ENCODE measurements at regions not wholly inside any gene's neighbourhood (a gene's known extent, or its start where the extent isn't known, plus 50 kb on each side); places are given as distances from the start of the nearest gene placed in this dataset.

GRCh38 chr3:187827723-187828122 is 82.5 kb upstream of the BCL6 start:
- Histone ChIP-seq H3K27ac (ENCODE audit: low read length) (no peak overlapping the region), H3K9ac (ENCODE audit: low read length) (no peak overlapping the region), H3K36me3 (ENCODE audit: control insufficient read depth, low read depth, low read length) (no peaks in the 10 kb centered on the region), H3K4me1 (ENCODE audit: control insufficient read depth, low read depth, low read length) (no peaks in the 10 kb centered on the region), H3K27me3 (ENCODE audit: control insufficient read depth, insufficient read depth, low read length) (no peaks in the 10 kb centered on the region), H3K9me3 (ENCODE audit: control insufficient read depth, low read depth, low read length) (no peaks in the 10 kb centered on the region), H3K4me3 (ENCODE audit: low read length) (no peak overlapping the region)

DNA sequence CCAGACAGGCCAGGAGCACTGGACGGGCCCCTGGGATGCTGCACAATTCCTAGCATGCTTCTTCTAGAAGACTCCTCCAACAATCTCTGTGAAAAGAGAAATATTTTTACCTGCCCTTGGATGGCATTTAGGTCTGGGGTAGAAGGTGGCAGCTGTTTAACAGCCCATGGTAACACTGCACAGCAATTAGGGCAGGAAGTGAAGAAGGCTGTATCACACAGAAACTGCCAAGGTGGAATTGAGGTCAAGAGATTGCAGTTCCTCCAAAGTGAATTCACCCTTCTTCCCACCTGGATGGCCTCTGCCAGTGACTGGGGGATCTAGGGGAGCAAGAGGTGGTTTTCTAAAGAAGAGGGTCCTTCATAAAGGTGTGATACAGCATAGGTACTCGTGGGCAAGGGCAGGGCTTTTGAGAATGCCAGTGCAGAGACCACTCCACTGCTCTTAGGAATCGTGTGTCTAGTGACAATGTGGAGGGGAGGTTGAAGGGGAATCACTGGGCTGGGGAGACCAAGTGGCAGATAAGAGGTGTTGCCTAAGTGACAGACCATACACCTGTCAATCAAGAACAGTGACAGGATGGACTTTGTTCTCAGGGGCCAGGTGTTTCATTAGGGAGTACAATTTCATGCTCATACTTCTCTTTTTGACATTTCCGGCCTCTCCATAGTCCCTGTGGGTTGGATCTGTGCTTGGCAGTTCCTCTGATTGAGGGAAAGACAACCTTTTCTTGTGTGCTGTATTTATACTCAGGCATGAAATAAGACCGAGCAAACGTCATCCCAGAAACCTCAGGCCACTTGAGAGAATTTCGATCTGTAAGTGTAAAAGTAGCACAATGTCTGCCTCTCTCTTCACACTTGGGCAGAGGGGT is 83.5 kb upstream of the BCL6 start:
- H3K36me3 ChIP-seq (ENCODE audit: control insufficient read depth, low read depth, low read length): no peaks in the 10 kb centered on the region
- no peak overlapping the region for H3K9ac ChIP-seq (ENCODE audit: low read length)
- H3K9me3 ChIP-seq (ENCODE audit: control insufficient read depth, low read depth, low read length): no peaks in the 10 kb centered on the region
- H3K4me3 ChIP-seq (ENCODE audit: low read length): no peak overlapping the region
- H3K27ac ChIP-seq (ENCODE audit: low read length): no peak overlapping the region
- H3K4me1 ChIP-seq (ENCODE audit: control insufficient read depth, low read depth, low read length): no peaks in the 10 kb centered on the region
- H3K27me3 ChIP-seq (ENCODE audit: control insufficient read depth, insufficient read depth, low read length): no peaks in the 10 kb centered on the region

- no peaks in the 10 kb centered on the region for H3K36me3 ChIP-seq (ENCODE audit: control insufficient read depth, low read depth, low read length)
- H3K9ac ChIP-seq (ENCODE audit: low read length): no peak overlapping the region
- H3K9me3 ChIP-seq (ENCODE audit: control insufficient read depth, low read depth, low read length): no peaks in the 10 kb centered on the region
- no peaks in the 10 kb centered on the region for H3K27me3 ChIP-seq (ENCODE audit: control insufficient read depth, insufficient read depth, low read length)
- no peak overlapping the region for H3K4me3 ChIP-seq (ENCODE audit: low read length)
- no peaks in the 10 kb centered on the region for H3K4me1 ChIP-seq (ENCODE audit: control insufficient read depth, low read depth, low read length)
- H3K27ac ChIP-seq (ENCODE audit: low read length): no peak overlapping the region
Measured at GRCh38 chr3:187830181-187830580, 84.9 kb upstream of the BCL6 start.

- Histone ChIP-seq H3K4me1 (ENCODE audit: control insufficient read depth, low read depth, low read length) (no peaks in the 10 kb centered on the region), H3K27ac (ENCODE audit: low read length) (no peak overlapping the region), H3K9me3 (ENCODE audit: control insufficient read depth, low read depth, low read length) (no peaks in the 10 kb centered on the region), H3K9ac (ENCODE audit: low read length) (no peak overlapping the region), H3K36me3 (ENCODE audit: control insufficient read depth, low read depth, low read length) (no peaks in the 10 kb centered on the region), H3K4me3 (ENCODE audit: low read length) (no peak overlapping the region), H3K27me3 (ENCODE audit: control insufficient read depth, insufficient read depth, low read length) (no peaks in the 10 kb centered on the region)
Measured at GRCh38 chr3:187831125-187832051, 86.1 kb upstream of the BCL6 start.

GRCh38 chr3:187832202-187832601 is 86.9 kb upstream of the BCL6 start:
- H3K27me3 ChIP-seq (ENCODE audit: control insufficient read depth, insufficient read depth, low read length): no peaks in the 10 kb centered on the region
- H3K4me3 ChIP-seq (ENCODE audit: low read length): no peak overlapping the region
- H3K36me3 ChIP-seq (ENCODE audit: control insufficient read depth, low read depth, low read length): no peaks in the 10 kb centered on the region
- no peak overlapping the region for H3K27ac ChIP-seq (ENCODE audit: low read length)
- no peak overlapping the region for H3K9ac ChIP-seq (ENCODE audit: low read length)
- H3K9me3 ChIP-seq (ENCODE audit: control insufficient read depth, low read depth, low read length): no peaks in the 10 kb centered on the region
- peaks cover 6% of the 10 kb centered on the region for H3K4me1 ChIP-seq (ENCODE audit: control insufficient read depth, low read depth, low read length)

DNA sequence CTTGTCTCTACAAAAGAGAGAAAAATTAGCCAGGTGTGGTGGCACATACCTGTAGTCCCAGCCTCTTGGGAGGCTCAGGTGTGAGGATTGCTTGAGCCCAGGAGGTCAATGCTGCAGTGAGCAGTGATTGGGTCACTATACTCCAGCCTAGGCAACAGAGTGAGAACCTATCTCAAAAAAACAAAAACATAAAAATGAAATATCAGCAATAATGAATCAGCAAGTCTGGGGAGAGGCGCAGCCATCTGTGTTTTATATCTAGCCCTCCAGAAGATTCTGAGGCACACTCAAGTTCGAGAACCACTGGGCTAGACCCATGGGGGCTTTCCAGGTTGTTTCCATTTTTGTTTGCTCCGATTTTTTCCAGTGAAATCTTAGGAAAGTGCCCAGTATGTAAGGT is 88.1 kb upstream of the BCL6 start:
- H3K4me1 ChIP-seq (ENCODE audit: control insufficient read depth, low read depth, low read length): peaks cover 6% of the 10 kb centered on the region
- no peak overlapping the region for H3K4me3 ChIP-seq (ENCODE audit: low read length)
- no peak overlapping the region for H3K27ac ChIP-seq (ENCODE audit: low read length)
- no peaks in the 10 kb centered on the region for H3K9me3 ChIP-seq (ENCODE audit: control insufficient read depth, low read depth, low read length)
- no peaks in the 10 kb centered on the region for H3K27me3 ChIP-seq (ENCODE audit: control insufficient read depth, insufficient read depth, low read length)
- no peaks in the 10 kb centered on the region for H3K36me3 ChIP-seq (ENCODE audit: control insufficient read depth, low read depth, low read length)
- no peak overlapping the region for H3K9ac ChIP-seq (ENCODE audit: low read length)

- Histone ChIP-seq H3K4me1 (ENCODE audit: control insufficient read depth, low read depth, low read length) (peaks cover 6% of the 10 kb centered on the region), H3K27ac (ENCODE audit: low read length) (no peak overlapping the region), H3K36me3 (ENCODE audit: control insufficient read depth, low read depth, low read length) (no peaks in the 10 kb centered on the region), H3K9me3 (ENCODE audit: control insufficient read depth, low read depth, low read length) (no peaks in the 10 kb centered on the region), H3K27me3 (ENCODE audit: control insufficient read depth, insufficient read depth, low read length) (no peaks in the 10 kb centered on the region), H3K9ac (ENCODE audit: low read length) (no peak overlapping the region), H3K4me3 (ENCODE audit: low read length) (no peak overlapping the region)
Measured at GRCh38 chr3:187833799-187834578, 88.7 kb upstream of the BCL6 start.

DNA sequence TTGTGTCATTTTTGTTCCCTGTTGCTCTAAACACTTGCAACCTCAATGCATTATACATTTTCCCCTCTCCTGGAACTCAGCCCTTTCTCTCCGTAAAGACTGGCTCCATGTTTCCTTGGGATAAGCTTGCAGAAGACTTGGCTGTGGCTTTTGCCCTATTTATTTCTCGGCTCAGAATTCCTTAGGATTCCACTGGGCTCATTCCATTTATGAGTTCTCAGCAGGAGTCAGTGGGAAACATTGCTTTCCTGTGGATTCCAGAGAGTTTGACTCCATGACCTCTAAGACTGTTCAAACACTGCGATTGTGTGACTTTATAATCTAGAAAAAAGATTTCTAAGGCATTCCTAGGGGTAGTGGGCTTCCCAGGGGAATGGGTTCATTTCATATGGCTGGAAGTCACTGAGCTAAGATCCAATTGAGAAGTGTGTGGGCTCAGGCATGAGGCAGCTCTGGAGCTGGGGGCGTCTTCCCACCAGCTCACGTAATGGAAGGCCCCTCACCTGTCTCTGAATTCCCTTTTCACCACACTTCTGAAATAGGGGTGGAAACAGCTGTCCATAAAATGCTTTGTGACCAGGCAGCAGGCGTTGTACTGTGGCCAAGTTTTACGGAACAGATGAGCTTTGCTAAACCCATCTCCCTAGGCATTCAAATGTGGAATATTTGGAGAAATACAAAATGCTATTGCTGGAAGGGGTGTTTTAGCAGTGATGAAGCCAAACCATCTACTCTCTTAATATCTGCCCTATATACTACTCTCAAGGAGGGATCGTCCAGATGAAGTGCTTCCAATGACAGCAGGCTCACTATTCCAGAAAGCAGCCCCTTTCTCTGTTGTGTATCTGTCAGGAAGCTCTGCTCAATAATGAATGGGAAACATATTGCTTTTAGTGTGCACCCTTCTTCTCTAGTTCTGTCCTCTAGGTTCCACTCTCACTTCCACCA is 91.8 kb upstream of the BCL6 start:
- Histone ChIP-seq H3K4me3 (ENCODE audit: low read length) (no peak overlapping the region), H3K9me3 (ENCODE audit: control insufficient read depth, low read depth, low read length) (no peaks in the 10 kb centered on the region), H3K9ac (ENCODE audit: low read length) (no peak overlapping the region), H3K36me3 (ENCODE audit: control insufficient read depth, low read depth, low read length) (no peaks in the 10 kb centered on the region), H3K27ac (ENCODE audit: low read length) (no peak overlapping the region), H3K4me1 (ENCODE audit: control insufficient read depth, low read depth, low read length) (peaks cover 6% of the 10 kb centered on the region), H3K27me3 (ENCODE audit: control insufficient read depth, insufficient read depth, low read length) (no peaks in the 10 kb centered on the region)

DNA sequence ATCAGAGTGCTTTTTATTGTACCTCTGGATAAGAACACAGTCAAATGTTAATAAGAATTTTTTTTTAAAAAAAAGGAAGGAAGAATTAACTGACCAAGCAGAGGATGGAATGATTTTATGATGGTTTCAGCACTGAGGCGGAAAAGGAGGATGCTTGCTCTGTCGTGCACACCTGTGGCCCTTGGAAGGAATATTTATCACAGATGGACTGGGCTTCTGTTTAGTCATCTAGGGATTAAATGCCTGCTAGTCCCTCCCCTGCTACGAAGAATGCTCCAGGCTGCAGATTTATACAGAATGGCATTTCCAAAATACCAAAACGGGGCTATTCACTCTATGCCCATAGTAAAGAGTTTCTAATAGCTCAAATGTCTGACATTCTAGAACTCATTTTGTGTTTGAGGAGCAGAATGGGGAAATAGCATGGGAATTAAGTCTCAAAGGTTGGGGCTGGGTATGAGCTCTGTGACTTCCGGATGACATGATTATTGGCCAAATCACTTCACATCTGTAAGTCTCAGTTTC is 92.8 kb upstream of the BCL6 start:
- H3K4me1 ChIP-seq (ENCODE audit: control insufficient read depth, low read depth, low read length): peaks cover 6% of the 10 kb centered on the region
- H3K9me3 ChIP-seq (ENCODE audit: control insufficient read depth, low read depth, low read length): no peaks in the 10 kb centered on the region
- no peak overlapping the region for H3K4me3 ChIP-seq (ENCODE audit: low read length)
- no peaks in the 10 kb centered on the region for H3K36me3 ChIP-seq (ENCODE audit: control insufficient read depth, low read depth, low read length)
- no peak overlapping the region for H3K27ac ChIP-seq (ENCODE audit: low read length)
- no peak overlapping the region for H3K9ac ChIP-seq (ENCODE audit: low read length)
- H3K27me3 ChIP-seq (ENCODE audit: control insufficient read depth, insufficient read depth, low read length): no peaks in the 10 kb centered on the region

GRCh38 chr3:187839422-187839821 is 94.2 kb upstream of the BCL6 start:
- Histone ChIP-seq H3K9me3 (ENCODE audit: control insufficient read depth, low read depth, low read length) (no peaks in the 10 kb centered on the region), H3K9ac (ENCODE audit: low read length) (no peak overlapping the region), H3K27ac (ENCODE audit: low read length) (no peak overlapping the region), H3K4me1 (ENCODE audit: control insufficient read depth, low read depth, low read length) (peaks cover 6% of the 10 kb centered on the region), H3K27me3 (ENCODE audit: control insufficient read depth, insufficient read depth, low read length) (no peaks in the 10 kb centered on the region), H3K4me3 (ENCODE audit: low read length) (no peak overlapping the region), H3K36me3 (ENCODE audit: control insufficient read depth, low read depth, low read length) (no peaks in the 10 kb centered on the region)
